GM21528 (cell line): ENCODE measurements at regions not wholly inside any gene's neighbourhood (a gene's known extent, or its start where the extent isn't known, plus 50 kb on each side); places are given as distances from the start of the nearest gene placed in this dataset.
"Not testable (repeated sequence)": the region's sequence is repeated elsewhere in the genome, so short reads cannot be mapped to it uniquely, and the experiment has no call there.

ENCODE experiments used
- ATAC-seq: cut with Tn5 transposase; IDR thresholded peaks from one replicate; pipeline ENCODE4 v1.9.1; 2021; ENCODE audit warnings: mild to moderate bottlenecking, moderate library complexity; ENCODE audit not compliant: unreplicated experiment, low FRiP score

GRCh38 chr19:27814834-27815233, 1398.1 kb downstream of the UQCRFS1 start:
- ATAC-seq: not testable (repeated sequence)

DNA sequence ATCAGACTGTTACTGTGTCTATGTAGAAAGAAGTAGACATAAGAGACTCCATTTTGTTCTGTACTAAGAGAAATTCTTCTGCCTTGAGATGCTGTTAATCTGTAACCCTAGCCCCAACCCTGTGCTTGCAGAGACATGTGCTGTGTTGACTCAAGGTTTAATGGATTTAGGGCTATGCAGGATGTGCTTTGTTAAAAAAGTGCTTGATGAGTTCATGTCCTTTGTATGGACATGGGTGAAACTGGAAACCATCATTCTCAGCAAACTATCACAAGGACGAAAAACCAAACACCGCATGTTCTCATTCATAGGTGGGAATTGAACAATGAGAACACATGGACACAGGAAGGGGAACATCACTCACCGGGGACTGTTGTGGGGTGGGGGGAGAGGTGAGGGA, 1398.7 kb downstream of the UQCRFS1 start:
- not testable (repeated sequence) for ATAC-seq

DNA sequence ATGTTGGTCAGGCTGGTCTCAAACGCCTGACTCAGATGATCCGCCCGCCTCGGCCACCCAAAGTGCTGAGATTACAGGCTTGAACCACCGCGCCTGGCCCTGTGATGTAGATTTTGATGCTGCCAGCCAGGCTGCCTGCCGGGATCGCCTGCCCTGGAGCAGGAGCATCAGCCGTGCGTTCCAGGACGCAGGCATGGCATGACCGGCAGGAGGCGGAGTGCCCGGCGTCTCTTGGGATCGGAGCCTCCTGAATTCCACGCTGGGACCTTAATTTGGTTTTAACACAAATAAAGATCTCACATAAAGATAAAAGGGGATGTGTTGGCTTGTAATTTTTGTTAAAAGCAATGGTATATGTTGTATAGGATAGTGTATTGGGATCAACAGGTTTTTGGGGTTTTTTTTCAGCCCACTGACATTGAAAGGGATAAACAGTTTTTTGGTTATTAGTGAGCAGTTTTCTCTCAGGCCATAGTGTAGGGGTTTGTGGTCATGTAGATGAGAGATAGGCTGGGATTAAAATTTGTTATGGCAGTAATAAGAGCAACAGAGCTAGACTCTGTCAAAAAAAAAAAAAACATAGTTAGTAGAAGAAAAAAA, 1406.4 kb downstream of the UQCRFS1 start:
- no peak for ATAC-seq

DNA sequence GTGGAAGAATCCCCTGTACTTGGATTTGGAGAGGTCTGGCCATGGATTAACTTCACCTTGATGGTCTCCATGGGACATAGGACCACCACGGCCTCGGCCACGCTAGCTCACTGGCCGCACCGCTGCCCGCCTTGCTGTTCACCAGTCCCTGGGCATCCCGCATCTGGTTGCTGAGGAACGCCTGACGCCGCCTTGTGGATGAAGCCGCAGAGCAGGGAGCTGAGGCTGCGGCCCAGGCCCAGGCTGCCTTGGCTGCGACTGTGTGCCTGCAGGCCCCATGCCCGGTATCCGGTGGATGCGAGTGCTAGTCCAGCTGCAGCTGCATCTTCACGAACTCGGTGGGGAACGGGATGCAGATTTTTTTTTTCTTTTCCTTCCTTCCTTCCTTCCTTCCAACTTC, 1407.1 kb downstream of the UQCRFS1 start:
- ATAC-seq: no peak

DNA sequence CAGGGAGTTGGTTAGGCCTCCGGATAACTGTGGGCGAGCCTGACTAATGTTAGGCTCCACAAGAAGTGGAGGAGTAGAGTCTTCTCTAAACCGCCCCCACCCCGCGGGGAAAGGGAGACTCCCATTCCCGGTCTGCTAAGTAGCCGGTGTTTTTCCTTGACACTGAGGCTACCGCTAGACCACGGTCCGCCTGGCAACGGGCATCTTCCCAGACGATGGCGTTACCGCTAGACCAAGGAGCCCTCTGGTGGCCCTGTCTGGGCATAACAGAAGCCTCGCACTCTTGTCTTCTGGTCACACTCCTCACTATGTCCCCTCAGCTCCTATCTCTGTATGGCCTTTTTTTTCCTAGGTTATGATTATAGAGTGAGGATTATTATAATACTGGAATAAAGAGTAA, 1410.7 kb downstream of the UQCRFS1 start:
- ATAC-seq: not testable (repeated sequence)

- no peak for ATAC-seq
Measured at GRCh38 chr19:27796540-27796939, 1416.4 kb downstream of the UQCRFS1 start.

DNA sequence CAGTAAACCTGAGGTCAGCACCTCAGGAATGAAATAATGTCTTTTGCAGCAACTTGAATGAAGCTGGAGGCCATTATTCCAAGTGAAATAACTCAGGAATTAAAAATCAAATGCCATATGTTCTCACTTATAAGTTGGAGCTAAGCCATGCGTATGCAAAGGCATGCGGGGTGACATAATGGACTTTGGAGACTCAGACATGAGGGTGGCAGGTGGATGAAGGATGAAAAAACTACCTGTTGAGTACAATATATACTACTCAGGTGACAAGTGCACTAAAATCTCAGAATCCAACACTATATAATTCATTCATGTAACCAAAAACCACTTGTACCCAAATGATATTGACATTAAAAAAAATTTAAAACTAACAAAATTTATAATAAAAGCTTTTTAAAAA, 1416.9 kb downstream of the UQCRFS1 start:
- no peak for ATAC-seq

GRCh38 chr19:27795369-27795768, 1417.6 kb downstream of the UQCRFS1 start:
- no peak for ATAC-seq

GRCh38 chr19:27794494-27795042, 1418.4 kb downstream of the UQCRFS1 start:
- ATAC-seq: peak; percentile 8

- ATAC-seq: peak; percentile 96
Measured at GRCh38 chr19:27793644-27794493, 1419.1 kb downstream of the UQCRFS1 start.

GRCh38 chr19:27793128-27793643, 1419.8 kb downstream of the UQCRFS1 start:
- ATAC-seq: peak; percentile 76

- no peak for ATAC-seq
Measured at GRCh38 chr19:27792576-27793127, 1420.3 kb downstream of the UQCRFS1 start.

DNA sequence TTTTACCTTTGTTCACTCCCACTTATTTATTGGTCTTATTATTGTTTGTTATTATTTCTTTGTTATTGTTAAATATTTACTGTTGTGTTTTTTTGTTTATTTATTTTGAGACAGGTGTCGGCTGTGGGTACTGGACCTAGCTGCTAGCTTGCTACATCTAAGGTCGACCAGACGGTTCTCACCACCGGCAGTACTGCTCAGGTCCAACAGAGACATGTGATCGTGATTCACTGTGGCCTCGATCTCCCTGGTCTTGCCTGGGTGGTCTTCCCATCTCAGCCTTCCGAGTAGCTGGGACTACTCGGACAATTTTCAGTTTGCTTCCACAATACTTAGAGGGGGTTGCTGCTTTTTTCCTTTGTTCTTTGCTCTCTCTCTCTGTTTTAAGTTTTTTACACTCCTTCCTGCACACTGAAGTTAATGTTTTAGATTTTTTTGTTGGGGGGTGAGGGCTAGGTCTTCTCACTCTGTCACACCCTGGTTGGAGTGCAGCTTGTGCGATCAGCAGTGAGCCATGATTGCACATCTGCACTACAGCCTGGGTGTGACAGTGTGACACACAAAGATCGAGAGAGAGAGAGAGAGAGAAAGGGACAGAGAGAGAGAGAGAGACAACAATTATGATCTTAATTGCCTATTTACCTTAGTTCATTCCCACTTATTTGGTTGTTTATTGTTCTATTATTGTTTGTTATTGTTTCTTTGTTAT, 1432.4 kb downstream of the UQCRFS1 start:
- no peak for ATAC-seq

GRCh38 chr19:27779954-27780353, 1433.0 kb downstream of the UQCRFS1 start:
- no peak for ATAC-seq

- no peak for ATAC-seq
Measured at GRCh38 chr19:27777726-27778125, 1435.2 kb downstream of the UQCRFS1 start.

DNA sequence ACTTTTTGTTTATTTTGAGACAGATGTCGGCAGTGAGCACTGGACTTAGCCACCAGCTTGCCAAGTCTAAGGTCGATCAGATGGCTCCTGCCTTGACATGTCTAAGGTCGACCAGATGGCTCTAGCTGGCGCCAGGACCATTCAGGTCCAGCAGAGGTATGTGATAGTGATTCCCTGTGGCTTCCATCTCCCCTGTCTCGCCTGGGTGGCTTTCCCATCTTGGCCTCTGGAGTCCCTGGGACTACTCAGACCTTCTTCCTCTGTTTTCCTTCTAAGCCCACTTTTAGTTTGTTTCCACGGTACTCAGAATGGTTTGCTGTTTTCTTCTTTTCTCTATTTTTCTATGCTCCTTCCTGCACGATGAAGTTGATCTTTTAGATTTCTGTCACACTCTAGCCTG, 1435.7 kb downstream of the UQCRFS1 start:
- no peak for ATAC-seq

- ATAC-seq: no peak
Measured at GRCh38 chr19:27776524-27776923, 1436.4 kb downstream of the UQCRFS1 start.

DNA sequence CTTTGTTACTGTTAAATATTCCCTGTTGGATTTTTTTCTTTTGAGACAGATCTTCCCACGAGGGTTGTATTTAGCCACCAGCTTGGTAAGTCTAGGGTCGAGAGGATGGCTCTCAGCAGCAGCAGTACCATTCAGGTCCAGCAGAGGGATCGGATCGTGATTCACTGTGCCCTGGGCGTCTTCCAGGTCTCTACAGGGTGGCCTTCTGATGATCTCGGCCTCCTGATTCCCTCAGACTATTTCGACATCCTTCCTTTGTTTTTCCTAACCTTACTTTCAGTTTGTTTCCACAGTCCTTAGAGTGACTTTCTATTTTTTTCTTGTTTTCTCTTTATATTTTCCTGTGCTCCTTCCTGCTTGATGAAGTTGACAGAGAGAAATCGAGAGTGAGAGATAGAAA, 1436.9 kb downstream of the UQCRFS1 start:
- ATAC-seq: no peak

- no peak for ATAC-seq
Measured at GRCh38 chr19:27775395-27775794, 1437.6 kb downstream of the UQCRFS1 start.

- no peak for ATAC-seq
Measured at GRCh38 chr19:27774827-27775226, 1438.1 kb downstream of the UQCRFS1 start.

DNA sequence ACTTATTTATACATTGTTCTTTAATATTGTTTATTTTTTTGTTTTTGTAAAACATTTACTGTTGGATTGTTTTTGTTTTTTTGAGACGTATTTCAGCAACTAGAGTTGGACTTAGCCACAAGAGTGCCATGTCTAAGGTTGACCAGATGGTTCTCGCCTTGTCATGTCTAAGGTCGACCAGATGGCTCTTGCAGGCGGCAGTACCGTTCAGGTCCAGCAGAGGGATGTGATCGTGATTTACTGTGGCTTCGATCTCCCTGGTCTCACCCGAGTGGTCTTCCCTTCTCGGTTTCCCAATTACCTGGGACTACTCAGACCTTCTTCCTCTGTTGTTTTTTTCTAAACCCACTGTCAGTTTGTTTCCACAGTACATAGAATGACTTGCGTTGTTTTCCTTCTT, 1438.6 kb downstream of the UQCRFS1 start:
- no peak for ATAC-seq
